OCI-LY3 (cell line): ENCODE measurements at regions not wholly inside any gene's neighbourhood (a gene's known extent, or its start where the extent isn't known, plus 50 kb on each side); places are given as distances from the start of the nearest gene placed in this dataset.

Experiments
- H2AFZ ChIP-seq: fragments of 200-600, 300-600 bp; shearing (Covaris generic); 2 replicates; pipeline ENCODE4 v1.6.0; 2014; ENCODE audit warnings: antibody characterized with exemption, low read depth, low read length
- H3K27ac ChIP-seq: fragments of 200-600, 300-600 bp; sonication (generic); 2 replicates; pipeline ENCODE4 v1.5.1; 2014; ENCODE audit warnings: mild to moderate bottlenecking, low read length, moderate library complexity, mixed read lengths
- H3K27me3 ChIP-seq: fragments of 200-600, 300-600 bp; sonication (generic); 2 replicates; pipeline ENCODE4 v1.6.1; 2014; ENCODE audit warnings: low read depth, low read length, mixed read lengths
- H3K36me3 ChIP-seq: fragments of 200-600, 300-600 bp; sonication (generic); replicated peaks from 2 replicates; pipeline ENCODE3; 2014; ENCODE audit warnings: low read depth, low read length, mixed read lengths
- H3K4me1 ChIP-seq: fragments of 300-600, 200-600 bp; sonication (generic); 2 replicates; pipeline ENCODE4 v1.6.1; 2014; ENCODE audit warnings: low read length, mixed read lengths
- H3K4me2 ChIP-seq: fragments of 200-600, 300-600 bp; sonication (generic); 2 replicates; pipeline ENCODE4 v1.6.1; 2014; ENCODE audit warnings: low read length, mixed read lengths
- H3K4me3 ChIP-seq: fragments of 300-600, 200-600 bp; sonication (generic); 2 replicates; pipeline ENCODE4 v1.5.1; 2014; ENCODE audit warnings: antibody characterized with exemption, mild to moderate bottlenecking, low read length, moderate library complexity
- H3K79me2 ChIP-seq: fragments of 300-600, 200-600 bp; shearing (Covaris generic); 2 replicates; pipeline ENCODE4 v1.6.1; 2014; ENCODE audit warnings: mild to moderate bottlenecking, low read length, mixed read lengths
- H3K9ac ChIP-seq: fragments of 300-600, 200-600 bp; shearing (Covaris generic); 2 replicates; pipeline ENCODE4 v1.6.0; 2014; ENCODE audit warnings: mild to moderate bottlenecking, low read length, moderate library complexity
- H3K9me3 ChIP-seq: fragments of 200-600, 300-600 bp; shearing (Covaris generic); 2 replicates; pipeline ENCODE4 v1.6.1; 2014; ENCODE audit warnings: low read length, mixed read lengths; ENCODE audit not compliant: insufficient read depth
- H4K20me1 ChIP-seq: fragments of 200-600, 300-600 bp; sonication (generic); 2 replicates; pipeline ENCODE4 v1.6.1; 2016; ENCODE audit warnings: low read length, mixed read lengths; ENCODE audit not compliant: insufficient read depth
- EZH2phosphoT487 ChIP-seq: fragments of 200-600 bp; shearing (Covaris generic); IDR thresholded peaks from 2 replicates; pipeline ENCODE4 v1.6.1; 2018; ENCODE audit warnings: antibody characterized with exemption, mixed run types, low read depth
- TF ChIP-seq, protein P1 (sequence below): fragments of 200-600, 300-600 bp; sonication (generic); IDR thresholded peaks from 2 replicates; pipeline ENCODE4 v1.5.1; 2014; ENCODE audit warnings: antibody characterized with exemption, low read length, low read depth

DNA sequence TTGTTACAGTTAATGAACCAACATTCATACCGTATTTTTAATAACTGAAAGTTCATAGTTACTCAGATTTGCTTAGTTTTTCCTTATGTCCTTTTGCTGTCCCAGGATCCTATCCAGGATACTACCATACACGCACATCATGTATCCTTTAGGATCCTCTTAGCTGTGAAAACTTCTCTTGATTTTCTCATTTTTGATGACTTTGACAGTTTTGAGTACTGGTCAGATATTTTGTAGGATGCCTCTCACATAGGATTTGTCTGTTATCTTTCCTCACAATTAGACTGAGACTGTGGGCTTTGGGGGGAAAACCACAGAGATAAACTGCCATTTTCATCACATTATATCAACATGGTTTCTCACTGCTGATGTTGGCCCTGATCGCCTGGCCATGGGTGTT lies 491.3 kb upstream of the TRPC7 start:
- no peak overlapping the region for H3K4me3 ChIP-seq
- H3K4me2 ChIP-seq = no peak overlapping the region
- H3K9ac ChIP-seq = no peak overlapping the region
- no peak overlapping the region for H3K27ac ChIP-seq
- no peak overlapping the region for H2AFZ ChIP-seq
- H3K27me3 ChIP-seq = no peaks in the 10 kb centered on the region
- TF ChIP-seq, protein P1, sequence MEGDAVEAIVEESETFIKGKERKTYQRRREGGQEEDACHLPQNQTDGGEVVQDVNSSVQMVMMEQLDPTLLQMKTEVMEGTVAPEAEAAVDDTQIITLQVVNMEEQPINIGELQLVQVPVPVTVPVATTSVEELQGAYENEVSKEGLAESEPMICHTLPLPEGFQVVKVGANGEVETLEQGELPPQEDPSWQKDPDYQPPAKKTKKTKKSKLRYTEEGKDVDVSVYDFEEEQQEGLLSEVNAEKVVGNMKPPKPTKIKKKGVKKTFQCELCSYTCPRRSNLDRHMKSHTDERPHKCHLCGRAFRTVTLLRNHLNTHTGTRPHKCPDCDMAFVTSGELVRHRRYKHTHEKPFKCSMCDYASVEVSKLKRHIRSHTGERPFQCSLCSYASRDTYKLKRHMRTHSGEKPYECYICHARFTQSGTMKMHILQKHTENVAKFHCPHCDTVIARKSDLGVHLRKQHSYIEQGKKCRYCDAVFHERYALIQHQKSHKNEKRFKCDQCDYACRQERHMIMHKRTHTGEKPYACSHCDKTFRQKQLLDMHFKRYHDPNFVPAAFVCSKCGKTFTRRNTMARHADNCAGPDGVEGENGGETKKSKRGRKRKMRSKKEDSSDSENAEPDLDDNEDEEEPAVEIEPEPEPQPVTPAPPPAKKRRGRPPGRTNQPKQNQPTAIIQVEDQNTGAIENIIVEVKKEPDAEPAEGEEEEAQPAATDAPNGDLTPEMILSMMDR = no peak
- TF ChIP-seq EZH2phosphoT487 = no peak
- no peaks in the 10 kb centered on the region for H3K4me1 ChIP-seq
- H3K36me3 ChIP-seq = no peaks in the 10 kb centered on the region
- H3K9me3 ChIP-seq = no peaks in the 10 kb centered on the region
- no peaks in the 10 kb centered on the region for H4K20me1 ChIP-seq
- H3K79me2 ChIP-seq = no peaks in the 10 kb centered on the region

DNA sequence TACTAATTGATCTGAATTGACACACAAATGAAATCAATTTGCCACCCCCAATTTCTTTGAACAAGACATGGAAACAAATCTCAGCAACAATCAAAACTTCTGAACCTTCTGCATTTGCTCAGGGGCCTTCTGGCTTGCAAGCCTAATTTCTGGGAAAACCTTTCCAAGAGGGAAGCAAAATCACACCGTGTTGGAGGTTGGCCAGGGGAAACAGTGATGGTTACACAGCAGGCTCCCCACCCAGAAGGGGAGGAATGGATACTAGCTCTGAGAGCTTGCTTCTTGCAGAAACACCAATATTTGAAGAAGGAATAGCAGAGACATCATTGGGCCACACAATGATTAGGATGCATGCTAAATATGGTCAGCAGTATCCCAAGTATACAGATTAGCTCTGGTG lies 488.6 kb upstream of the TRPC7 start:
- no peaks in the 10 kb centered on the region for H3K9me3 ChIP-seq
- no peaks in the 10 kb centered on the region for H4K20me1 ChIP-seq

DNA sequence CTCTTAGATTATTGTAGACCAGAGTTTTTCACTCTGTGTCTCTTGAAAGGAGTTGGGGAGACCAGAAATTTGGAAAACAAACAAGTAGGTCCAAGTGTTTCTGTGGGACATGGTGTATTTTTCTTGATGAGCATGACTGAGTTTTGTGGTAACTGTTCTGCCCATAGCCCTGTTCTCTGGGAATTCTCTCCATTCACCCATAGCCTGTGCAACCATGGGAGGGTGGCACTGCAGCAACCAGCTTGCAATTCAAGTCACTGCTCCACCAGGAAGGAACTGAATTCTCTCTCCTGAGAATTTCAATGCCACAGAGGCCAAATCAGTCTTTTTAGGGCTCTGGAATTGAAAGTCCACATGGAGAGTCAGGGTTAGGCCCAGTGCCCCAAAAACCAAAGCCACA lies 475.3 kb upstream of the TRPC7 start:
- H3K4me2 ChIP-seq = no peak overlapping the region
- no peaks in the 10 kb centered on the region for H3K27me3 ChIP-seq
- H3K9ac ChIP-seq = no peak overlapping the region
- H3K9me3 ChIP-seq = no peaks in the 10 kb centered on the region
- TF ChIP-seq EZH2phosphoT487 = no peak
- TF ChIP-seq, protein P1 = no peak
- H2AFZ ChIP-seq = no peak overlapping the region
- no peaks in the 10 kb centered on the region for H4K20me1 ChIP-seq
- H3K4me1 ChIP-seq = no peaks in the 10 kb centered on the region
- H3K79me2 ChIP-seq = no peaks in the 10 kb centered on the region
- H3K27ac ChIP-seq = no peak overlapping the region
- no peaks in the 10 kb centered on the region for H3K36me3 ChIP-seq
- no peak overlapping the region for H3K4me3 ChIP-seq

More for the DNA sequence above, 488.6 kb upstream of the TRPC7 start:
- H2AFZ ChIP-seq = no peak overlapping the region
- H3K4me2 ChIP-seq = no peak overlapping the region
- H3K9ac ChIP-seq = no peak overlapping the region
- H3K36me3 ChIP-seq = no peaks in the 10 kb centered on the region
- no peak overlapping the region for H3K27ac ChIP-seq
- H3K4me3 ChIP-seq = no peak overlapping the region
- H3K4me1 ChIP-seq = no peaks in the 10 kb centered on the region
- H3K79me2 ChIP-seq = no peaks in the 10 kb centered on the region
- no peaks in the 10 kb centered on the region for H3K27me3 ChIP-seq
- TF ChIP-seq EZH2phosphoT487 = no peak
- TF ChIP-seq, protein P1 = no peak

DNA sequence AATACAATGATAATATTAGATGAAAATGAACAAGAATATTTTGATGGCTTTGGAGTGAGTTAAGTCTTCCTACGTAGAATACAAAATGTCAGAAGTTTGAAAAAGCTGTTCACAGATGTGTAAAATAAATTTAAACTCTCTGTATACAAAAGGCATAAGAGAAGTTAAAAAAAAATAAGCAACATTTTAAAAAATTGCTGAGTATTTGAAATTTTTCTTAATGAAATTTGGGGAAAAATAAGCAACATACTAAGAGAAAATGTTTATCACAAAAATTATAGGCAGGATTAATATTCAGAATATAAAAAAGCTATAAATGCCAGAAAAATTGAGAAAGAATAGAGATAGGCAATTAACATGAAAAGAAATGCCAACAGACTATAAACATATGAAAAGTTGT lies 470.7 kb upstream of the TRPC7 start:
- Histone ChIP-seq H3K9ac (no peak overlapping the region), H3K27ac (no peak overlapping the region), H3K27me3 (no peaks in the 10 kb centered on the region), H3K36me3 (no peaks in the 10 kb centered on the region), H3K4me1 (no peaks in the 10 kb centered on the region), H3K79me2 (no peaks in the 10 kb centered on the region), H2AFZ (no peak overlapping the region), H3K4me2 (no peak overlapping the region), H3K4me3 (no peak overlapping the region), H3K9me3 (no peaks in the 10 kb centered on the region), H4K20me1 (no peaks in the 10 kb centered on the region)
- TF ChIP-seq, protein P1 = no peak
- TF ChIP-seq EZH2phosphoT487 = no peak
